Hepatic stellate cell (primary cell): ENCODE measurements at regions not wholly inside any gene's neighbourhood (a gene's known extent, or its start where the extent isn't known, plus 50 kb on each side); places are given as distances from the start of the nearest gene placed in this dataset.

ENCODE experiments used
- DNase-seq: peaks from one replicate; pipeline ENCODE4 v3.0.0; 2011; ENCODE audit warnings: low spot score

DNA sequence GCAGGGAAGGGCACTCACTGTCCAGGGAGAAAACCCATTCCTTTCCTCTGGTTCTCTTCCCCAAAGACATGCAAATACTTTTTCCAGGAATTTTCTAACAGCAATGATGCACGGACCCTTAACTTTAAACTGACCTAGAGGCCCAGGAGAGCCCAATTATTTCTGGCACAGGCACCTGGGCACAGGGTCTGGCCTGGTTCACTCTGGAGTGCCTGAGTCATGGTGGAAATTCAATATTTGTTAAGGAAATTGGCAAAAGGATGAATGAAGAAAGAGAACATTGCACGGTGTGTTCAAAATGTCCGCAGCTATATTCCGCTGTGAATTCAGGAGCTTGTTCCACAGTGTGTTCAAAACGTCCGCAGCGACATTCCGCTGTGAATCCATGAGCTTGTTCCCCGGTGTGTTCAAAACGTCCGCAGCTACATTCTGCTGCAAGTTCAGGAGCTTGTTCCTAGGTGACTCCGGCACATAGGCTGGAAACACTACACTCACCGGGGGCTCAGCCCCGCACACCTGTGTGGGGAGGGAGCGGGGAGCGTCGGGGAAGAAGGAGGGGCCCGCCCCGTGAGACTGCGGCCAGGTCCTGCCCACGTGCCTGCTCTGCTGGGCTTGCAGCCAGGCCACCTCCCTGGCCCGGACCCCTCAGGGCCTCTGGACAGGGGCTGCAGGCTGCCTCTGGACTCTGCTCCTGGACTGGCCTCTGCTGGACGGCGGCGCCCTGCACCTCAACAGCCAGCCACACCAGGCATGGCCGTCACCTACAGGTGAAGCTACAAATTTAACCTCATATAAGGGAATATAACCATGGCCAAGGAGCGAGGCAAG lies 72.0 kb upstream of the FAM20C start:
- DNase-seq: no peak

DNA sequence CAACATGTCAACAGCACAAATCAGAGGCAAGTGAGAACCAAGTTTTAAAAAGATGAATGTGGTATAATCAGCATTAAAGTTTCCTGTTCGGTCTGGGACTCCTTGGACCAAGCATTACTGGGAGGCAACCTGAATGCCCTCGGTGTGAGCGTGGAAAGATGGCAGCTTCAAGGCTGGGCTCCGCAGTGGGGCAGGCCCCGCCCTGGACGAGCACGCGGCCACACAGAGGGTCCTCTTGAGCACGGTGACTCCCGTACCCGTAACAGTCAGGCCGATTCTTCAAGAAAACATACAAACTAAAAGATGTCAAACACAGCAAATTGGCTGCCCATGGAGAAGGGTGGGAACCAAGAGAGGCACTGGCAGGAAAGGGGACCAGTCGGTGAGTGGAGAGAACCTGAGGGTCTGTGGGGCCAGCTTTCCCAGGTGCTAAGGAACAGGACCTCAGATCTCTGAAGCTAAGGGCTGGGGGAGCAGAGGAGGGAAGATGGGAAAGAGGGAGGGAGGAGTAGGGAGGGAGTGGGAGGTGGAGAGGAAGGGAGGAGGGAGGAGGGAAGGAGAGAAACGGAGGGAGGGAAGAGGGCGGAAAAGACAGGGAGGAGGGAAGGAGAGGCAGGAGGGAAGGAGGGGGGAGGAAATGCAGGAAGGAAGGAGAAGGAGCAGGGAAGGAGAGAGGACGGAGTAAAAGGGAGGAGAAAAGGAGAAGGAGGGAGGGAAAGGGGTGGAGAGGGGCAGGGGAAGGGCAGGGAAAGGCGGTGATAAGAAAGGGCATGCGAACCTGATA lies 71.2 kb upstream of the FAM20C start:
- DNase-seq: no peak

DNA sequence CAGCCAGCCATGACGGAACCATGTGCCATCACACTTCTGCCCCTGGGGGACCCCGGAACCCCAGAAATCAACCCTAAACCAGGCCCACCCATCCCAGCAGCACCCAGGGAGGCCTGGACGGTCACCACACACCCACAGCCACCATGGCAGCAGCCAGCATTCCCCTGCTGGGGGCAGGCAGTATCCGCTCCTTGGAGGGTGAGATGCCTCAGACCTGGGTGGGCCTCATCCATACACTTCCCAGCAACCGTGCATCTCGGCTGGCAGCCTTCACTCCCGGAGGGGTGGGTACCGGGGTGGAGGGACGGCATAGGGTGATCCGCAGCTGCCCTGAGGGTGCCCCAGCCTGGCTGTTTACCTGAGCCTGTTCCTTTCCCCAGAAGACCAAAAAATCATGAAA lies 69.1 kb upstream of the FAM20C start:
- no peak for DNase-seq

GRCh38 chr7:124130-124949 lies 68.0 kb upstream of the FAM20C start:
- no peak for DNase-seq

GRCh38 chr7:125061-125475 lies 67.3 kb upstream of the FAM20C start:
- no peak for DNase-seq

GRCh38 chr7:125661-126060 lies 66.7 kb upstream of the FAM20C start:
- DNase-seq: no peak

- no peak for DNase-seq
Observed at GRCh38 chr7:126368-126767, 66.0 kb upstream of the FAM20C start.

DNA sequence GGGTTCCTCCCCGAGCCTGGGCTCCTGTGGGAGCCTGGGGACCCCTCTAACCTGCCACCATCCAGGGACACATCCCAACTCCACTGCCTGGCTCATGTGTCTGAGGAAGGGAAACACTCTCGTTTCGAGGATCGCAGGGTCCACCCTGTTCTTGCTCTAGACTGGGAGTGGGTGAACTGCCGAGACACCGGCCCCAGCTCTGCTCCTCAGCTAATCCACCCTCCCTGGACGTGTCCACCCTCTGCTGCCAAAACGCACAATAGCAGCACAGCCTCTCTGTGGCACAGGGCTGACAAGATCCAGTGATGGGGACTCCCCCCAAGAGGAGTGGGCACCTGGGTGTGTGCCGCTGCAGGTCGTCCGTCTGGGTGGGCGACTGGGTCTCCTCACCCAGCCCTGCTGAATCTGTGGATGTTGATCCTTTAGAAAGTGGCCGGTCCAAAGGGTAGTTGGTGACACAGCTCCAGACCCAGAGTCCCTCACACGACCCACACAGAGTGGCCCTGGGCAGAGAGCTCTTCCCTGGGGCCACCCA lies 65.2 kb upstream of the FAM20C start:
- no peak for DNase-seq

DNA sequence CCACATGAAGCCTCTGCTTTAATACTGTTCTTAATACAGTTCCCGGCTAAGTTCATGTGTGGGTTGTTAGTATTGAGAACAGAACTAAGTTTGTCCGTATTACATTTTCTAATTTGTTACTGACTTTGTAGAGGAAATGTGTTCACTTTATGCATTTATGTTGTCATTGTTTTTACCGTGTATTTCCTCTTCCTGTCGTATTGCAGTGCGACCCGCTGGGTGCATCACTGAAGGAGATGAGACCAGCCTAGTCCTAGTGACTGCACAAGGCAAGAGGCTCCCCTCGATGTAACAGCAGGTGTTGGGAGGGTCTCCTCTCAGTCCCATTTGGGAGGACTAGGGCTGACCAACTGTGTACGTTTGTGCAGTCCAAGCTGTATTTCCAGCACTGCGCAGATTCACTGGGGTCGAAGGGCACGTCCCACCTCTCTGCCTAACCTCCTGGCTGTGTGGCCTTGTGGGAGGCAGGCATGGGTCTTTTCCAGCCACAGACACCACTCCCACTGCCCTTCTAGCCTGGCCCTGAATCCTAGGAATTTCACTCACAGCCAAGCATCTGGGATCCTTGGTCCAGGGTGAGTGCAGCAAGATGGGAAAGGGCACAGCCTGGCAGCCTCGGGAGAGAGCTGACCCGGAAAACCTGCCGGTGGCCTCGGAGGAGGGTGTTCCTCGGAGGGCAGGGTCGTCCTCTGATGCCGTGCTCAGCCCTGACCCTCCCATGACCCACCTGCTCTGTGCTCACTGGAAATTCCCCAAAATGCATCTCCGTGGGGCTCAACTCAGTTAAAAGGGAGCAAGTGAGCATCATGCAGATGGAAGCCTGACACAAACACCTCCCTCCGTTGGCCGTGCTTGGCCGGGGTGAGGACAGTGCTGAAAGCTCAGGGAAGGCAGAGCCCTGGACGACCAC lies 63.9 kb upstream of the FAM20C start:
- no peak for DNase-seq

- DNase-seq: peak; percentile 55
Observed at GRCh38 chr7:129366-130221, 62.8 kb upstream of the FAM20C start.

GRCh38 chr7:130222-130572 lies 62.2 kb upstream of the FAM20C start:
- no peak for DNase-seq

GRCh38 chr7:130875-131780 lies 61.2 kb upstream of the FAM20C start:
- no peak for DNase-seq

GRCh38 chr7:131781-132482 lies 60.4 kb upstream of the FAM20C start:
- DNase-seq: no peak

GRCh38 chr7:132899-133298 lies 59.5 kb upstream of the FAM20C start:
- DNase-seq: no peak

GRCh38 chr7:133470-133869 lies 58.9 kb upstream of the FAM20C start:
- no peak for DNase-seq

DNA sequence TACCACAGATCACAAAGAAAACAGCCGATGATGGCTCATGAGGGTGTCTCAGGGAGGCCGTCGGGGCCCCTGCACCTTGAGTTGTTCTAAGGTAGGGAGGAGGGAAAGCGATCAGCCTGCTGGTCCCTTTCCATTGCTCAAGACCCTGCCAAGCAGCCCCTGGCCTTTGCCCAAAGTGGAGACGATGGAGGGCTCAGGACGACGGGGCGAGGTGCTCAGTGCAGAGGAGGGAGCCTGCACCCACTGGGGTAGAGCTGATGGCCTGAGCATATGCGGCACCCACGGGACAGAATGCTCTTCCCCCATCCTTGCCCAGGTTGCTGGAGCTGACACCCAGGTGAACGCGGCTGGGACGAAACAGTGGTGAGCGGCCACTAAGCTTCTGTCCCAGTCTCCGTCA lies 58.3 kb upstream of the FAM20C start:
- DNase-seq: no peak

GRCh38 chr7:134561-135256 lies 57.7 kb upstream of the FAM20C start:
- DNase-seq: no peak

GRCh38 chr7:135257-135653 lies 57.1 kb upstream of the FAM20C start:
- no peak for DNase-seq
